NT2/D1 (cell line): ENCODE measurements at regions not wholly inside any gene's neighbourhood (a gene's known extent, or its start where the extent isn't known, plus 50 kb on each side); places are given as distances from the start of the nearest gene placed in this dataset.

Experiments
- DNase-seq: peaks from one replicate; pipeline ENCODE4 v3.0.0-alpha.2; 2011; ENCODE audit warnings: low read depth, low spot score
- H3K27me3 ChIP-seq: 2 replicates; pipeline ENCODE4 v1.6.0; 2011; ENCODE audit warnings: mild to moderate bottlenecking; ENCODE audit not compliant: insufficient read length, insufficient read depth
- H3K36me3 ChIP-seq: 2 replicates; pipeline ENCODE4 v1.6.1; 2011; ENCODE audit warnings: mild to moderate bottlenecking, low read length, mixed read lengths; ENCODE audit not compliant: insufficient read depth, insufficient read length
- H3K4me1 ChIP-seq: 2 replicates; pipeline ENCODE4 v1.5.1; 2011; ENCODE audit not compliant: insufficient read depth, insufficient read length
- H3K4me3 ChIP-seq: 2 replicates; pipeline ENCODE4 v1.5.1; 2011; ENCODE audit warnings: low read depth; ENCODE audit not compliant: insufficient read length
- H3K9ac ChIP-seq: 2 replicates; pipeline ENCODE4 v1.6.0; 2011; ENCODE audit warnings: low read depth; ENCODE audit not compliant: insufficient read length
- H3K9me3 ChIP-seq: 2 replicates; pipeline ENCODE4 v1.5.1; 2011; ENCODE audit warnings: mild to moderate bottlenecking, low read length; ENCODE audit not compliant: insufficient read depth
- SUZ12 ChIP-seq: IDR thresholded peaks from 2 replicates; pipeline ENCODE4 v1.6.1; 2011; ENCODE audit not compliant: insufficient read length, insufficient read depth; ENCODE audit errors: extremely low read depth
- YY1 ChIP-seq: IDR thresholded peaks from 2 replicates; pipeline ENCODE4 v1.6.1; 2011; ENCODE audit not compliant: insufficient read length, insufficient read depth
- ZNF274 ChIP-seq: IDR thresholded peaks from 2 replicates; pipeline ENCODE4 v1.6.1; 2011; ENCODE audit warnings: mild to moderate bottlenecking, low read depth, low read length

DNA sequence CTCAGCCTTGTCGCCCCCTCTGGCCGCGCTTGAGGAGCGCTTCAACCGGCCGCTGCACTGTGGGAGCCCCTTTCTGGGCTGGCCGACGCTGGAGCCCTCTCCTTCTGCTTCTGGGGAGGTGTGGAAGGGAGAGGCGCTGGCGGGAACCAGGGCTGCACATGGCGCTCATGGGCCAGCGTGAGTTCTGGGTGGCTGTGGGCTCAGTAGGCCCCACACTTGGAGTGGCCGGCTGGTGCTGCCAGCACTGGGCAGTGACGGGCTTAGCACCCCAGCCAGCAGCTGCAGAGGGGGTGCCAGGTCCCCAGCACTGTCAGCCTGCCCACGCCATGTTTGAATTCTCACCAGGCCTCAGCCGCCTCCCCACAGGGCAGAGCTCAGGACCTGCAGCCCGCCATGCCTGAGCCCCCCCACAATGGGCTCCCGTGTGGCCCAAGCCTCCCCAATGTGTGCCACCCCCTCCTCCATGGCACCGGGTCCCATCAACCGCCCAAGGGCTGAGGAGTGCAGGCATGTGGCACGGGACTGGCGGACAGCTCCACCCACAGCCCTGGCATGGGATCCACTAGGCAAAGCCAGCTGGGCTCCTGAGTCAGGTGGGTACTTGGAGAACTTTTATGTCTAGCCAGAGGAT is 615.2 kb downstream of the TRIML1 start:
- no peaks in the 10 kb centered on the region; the same call in 1 of the 2 replicates for H3K9me3 ChIP-seq
- H3K4me3 ChIP-seq, result no peak overlapping the region
- no peaks in the 10 kb centered on the region for H3K27me3 ChIP-seq
- no peak for DNase-seq
- no peak overlapping the region for H3K9ac ChIP-seq
- H3K36me3 ChIP-seq, result no peaks in the 10 kb centered on the region
- TF ChIP-seq ZNF274, result no peak
- TF ChIP-seq YY1, result no peak
- no peak for TF ChIP-seq SUZ12
- H3K4me1 ChIP-seq, result no peaks in the 10 kb centered on the region

DNA sequence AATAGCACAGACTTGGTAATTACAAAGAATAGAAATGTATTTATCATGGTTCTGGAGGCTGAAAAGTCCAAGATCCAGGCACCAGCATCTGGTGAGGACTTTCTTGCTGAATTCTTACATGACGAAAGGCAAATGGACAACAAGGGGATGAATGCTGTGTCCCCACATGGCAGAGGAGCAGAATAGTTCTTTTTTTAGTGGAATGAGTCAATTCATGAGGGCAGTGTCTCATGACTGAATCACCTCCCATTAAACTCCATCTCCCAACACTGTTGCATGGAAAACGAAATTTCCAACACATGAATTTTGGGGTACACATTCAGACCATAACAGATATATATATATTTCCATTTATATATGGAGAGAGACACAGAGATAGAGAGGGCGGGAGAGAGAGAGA is 628.3 kb downstream of the TRIML1 start:
- H3K36me3 ChIP-seq, result no peaks in the 10 kb centered on the region
- no peaks in the 10 kb centered on the region for H3K27me3 ChIP-seq
- no peak for TF ChIP-seq ZNF274
- TF ChIP-seq SUZ12, result no peak
- TF ChIP-seq YY1, result no peak
- no peak overlapping the region for H3K9ac ChIP-seq
- H3K4me3 ChIP-seq, result no peak overlapping the region
- H3K9me3 ChIP-seq, result no peaks in the 10 kb centered on the region; the same call in 1 of the 2 replicates
- H3K4me1 ChIP-seq, result no peaks in the 10 kb centered on the region
- DNase-seq, result no peak

DNA sequence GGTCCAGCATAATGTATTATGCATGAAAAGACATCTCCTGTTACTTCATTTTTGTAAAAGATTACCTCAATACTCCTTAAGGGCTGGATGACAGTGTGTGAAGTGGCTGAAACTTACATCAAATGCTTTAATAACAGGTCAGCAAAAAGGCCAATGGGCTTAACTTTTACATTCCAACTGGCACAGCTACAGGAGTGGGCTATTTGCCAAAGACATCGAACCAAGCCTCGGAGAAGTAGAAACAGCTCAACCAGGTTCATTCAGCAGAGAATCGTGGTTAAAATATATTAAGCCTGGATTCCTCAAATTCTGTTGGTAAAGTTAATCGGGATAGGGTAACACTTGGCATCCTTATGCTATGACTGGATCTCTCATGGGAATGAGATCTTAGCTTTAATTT is 639.7 kb downstream of the TRIML1 start:
- H3K4me3 ChIP-seq, result no peak overlapping the region
- no peak overlapping the region for H3K9ac ChIP-seq
- DNase-seq, result no peak
- TF ChIP-seq ZNF274 (no peak), YY1 (no peak), SUZ12 (no peak)
- no peaks in the 10 kb centered on the region; the same call in 1 of the 2 replicates for H3K9me3 ChIP-seq
- H3K27me3 ChIP-seq, result no peaks in the 10 kb centered on the region
- H3K36me3 ChIP-seq, result no peaks in the 10 kb centered on the region
- H3K4me1 ChIP-seq, result no peaks in the 10 kb centered on the region

DNA sequence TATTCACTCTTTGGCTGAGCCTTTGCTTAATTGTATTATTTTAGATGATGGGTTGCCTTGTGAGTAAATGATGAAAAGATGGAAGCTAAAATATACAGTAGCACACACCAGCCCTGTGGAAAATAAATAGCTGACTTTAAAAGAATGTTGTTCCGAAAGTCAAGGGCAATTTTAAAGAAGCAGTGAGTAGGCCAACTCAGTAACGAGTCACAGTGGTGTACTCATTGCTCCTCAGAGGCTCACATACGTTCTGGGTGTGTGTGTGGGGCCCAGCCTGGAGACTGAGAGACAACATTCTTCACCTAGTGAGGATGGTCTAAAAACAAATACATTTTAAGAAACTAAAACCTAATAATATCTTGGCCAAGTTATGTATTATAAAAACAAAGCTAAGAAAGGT is 640.3 kb downstream of the TRIML1 start:
- no peak overlapping the region for H3K9ac ChIP-seq
- no peaks in the 10 kb centered on the region; the same call in 1 of the 2 replicates for H3K9me3 ChIP-seq
- DNase-seq, result no peak
- TF ChIP-seq ZNF274 (no peak), YY1 (no peak), SUZ12 (no peak)
- no peak overlapping the region for H3K4me3 ChIP-seq
- no peaks in the 10 kb centered on the region for H3K27me3 ChIP-seq
- H3K36me3 ChIP-seq, result no peaks in the 10 kb centered on the region
- no peaks in the 10 kb centered on the region for H3K4me1 ChIP-seq

DNA sequence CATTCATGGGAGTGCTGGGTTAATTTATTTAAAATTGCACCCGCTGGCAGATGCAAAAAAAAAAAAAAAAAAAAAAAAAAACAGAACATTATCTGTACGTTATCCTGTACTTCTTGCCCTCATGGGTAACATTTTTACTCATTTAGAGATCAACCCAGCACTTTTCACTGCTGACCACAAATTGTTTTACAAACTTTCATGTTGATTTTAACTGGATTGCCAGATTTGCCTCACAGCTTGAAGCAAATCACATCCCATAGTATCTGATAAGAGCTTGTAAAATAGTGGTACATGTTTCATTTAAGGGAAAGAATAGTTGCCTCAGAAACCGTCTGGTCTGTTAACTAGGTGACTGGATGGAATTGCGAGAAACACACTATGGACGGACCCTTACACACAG is 640.8 kb downstream of the TRIML1 start:
- H3K36me3 ChIP-seq, result no peaks in the 10 kb centered on the region
- H3K27me3 ChIP-seq, result no peaks in the 10 kb centered on the region
- H3K4me3 ChIP-seq, result no peak overlapping the region
- TF ChIP-seq YY1, result no peak
- no peak for TF ChIP-seq ZNF274
- no peak for TF ChIP-seq SUZ12
- no peaks in the 10 kb centered on the region for H3K4me1 ChIP-seq
- no peak overlapping the region for H3K9ac ChIP-seq
- H3K9me3 ChIP-seq, result no peaks in the 10 kb centered on the region; the same call in 1 of the 2 replicates
- no peak for DNase-seq

DNA sequence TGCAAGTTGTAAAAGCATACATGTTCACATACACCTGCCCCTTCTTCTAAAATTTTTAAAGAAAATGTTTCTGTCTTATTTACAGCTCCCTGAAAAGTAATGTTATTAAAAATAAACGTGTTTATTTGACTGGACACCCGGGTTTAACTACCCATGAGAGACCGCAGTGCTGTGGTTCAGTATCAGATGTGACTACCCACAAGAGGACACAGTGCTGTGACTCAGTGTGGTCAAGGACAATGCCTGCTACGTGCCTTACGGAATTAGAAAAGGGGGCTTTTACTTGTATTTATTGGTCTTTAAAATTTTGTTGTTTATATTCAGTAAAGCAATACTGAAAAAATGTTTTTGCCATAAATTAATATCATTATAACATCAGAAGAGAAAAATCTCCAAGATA is 641.4 kb downstream of the TRIML1 start:
- no peak overlapping the region for H3K4me3 ChIP-seq
- H3K9ac ChIP-seq, result no peak overlapping the region
- no peaks in the 10 kb centered on the region for H3K36me3 ChIP-seq
- H3K9me3 ChIP-seq, result no peaks in the 10 kb centered on the region; the same call in 1 of the 2 replicates
- no peak for DNase-seq
- no peak for TF ChIP-seq ZNF274
- no peak for TF ChIP-seq YY1
- no peak for TF ChIP-seq SUZ12
- H3K27me3 ChIP-seq, result no peaks in the 10 kb centered on the region
- H3K4me1 ChIP-seq, result no peaks in the 10 kb centered on the region

DNA sequence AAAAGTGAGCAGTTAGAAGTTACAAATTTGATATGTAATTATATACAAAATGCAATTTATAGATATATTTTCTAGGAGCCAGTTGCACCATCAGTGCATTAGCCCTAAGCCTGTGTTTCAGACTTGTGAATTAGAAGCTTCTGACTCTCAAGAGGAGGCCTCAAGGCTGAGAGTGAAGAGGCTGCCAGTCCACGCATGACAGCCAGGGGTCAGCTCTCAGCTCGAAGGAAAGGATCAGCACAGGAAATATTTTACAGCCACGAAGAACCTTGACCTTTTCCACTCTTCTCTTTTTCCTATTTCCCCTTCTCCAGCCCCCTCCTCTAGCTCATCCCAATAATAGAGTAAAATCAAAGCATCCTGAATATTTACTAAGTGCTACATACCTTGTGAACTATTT is 642.4 kb downstream of the TRIML1 start:
- no peak overlapping the region for H3K9ac ChIP-seq
- no peaks in the 10 kb centered on the region for H3K4me1 ChIP-seq
- no peaks in the 10 kb centered on the region for H3K36me3 ChIP-seq
- TF ChIP-seq YY1 (no peak), ZNF274 (no peak), SUZ12 (no peak)
- no peaks in the 10 kb centered on the region for H3K27me3 ChIP-seq
- H3K4me3 ChIP-seq, result no peak overlapping the region
- DNase-seq, result peak; percentile 16
- H3K9me3 ChIP-seq, result no peaks in the 10 kb centered on the region

DNA sequence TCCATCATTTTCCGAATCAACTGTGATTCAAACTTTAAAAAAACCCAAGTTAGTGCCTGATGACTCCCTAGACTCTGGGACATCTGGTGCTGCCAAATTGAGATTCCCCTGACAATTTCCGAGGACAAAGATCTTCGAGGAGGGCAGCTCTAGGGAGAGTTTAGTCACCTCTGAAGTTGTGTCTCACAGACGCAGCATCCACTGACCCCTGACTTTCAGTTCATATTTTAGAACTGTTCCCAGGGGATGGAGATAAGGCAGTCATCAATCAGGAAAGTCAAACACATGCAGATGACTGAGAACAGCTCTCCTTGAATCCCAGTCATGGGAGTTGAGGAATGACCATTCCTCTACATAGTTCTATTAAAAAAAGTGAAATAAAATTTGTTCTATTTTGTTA is 643.9 kb downstream of the TRIML1 start:
- H3K36me3 ChIP-seq, result no peaks in the 10 kb centered on the region
- TF ChIP-seq SUZ12, result no peak
- H3K9ac ChIP-seq, result no peak overlapping the region
- no peak for DNase-seq
- H3K27me3 ChIP-seq, result no peaks in the 10 kb centered on the region
- no peaks in the 10 kb centered on the region for H3K9me3 ChIP-seq
- H3K4me3 ChIP-seq, result no peak overlapping the region
- H3K4me1 ChIP-seq, result no peaks in the 10 kb centered on the region
